Lung (tissue), 11 donors: ENCODE measurements at regions not wholly inside any gene's neighbourhood (a gene's known extent, or its start where the extent isn't known, plus 50 kb on each side); places are given as distances from the start of the nearest gene placed in this dataset.

ENCODE experiments used
- ATAC-seq: fragments of 200-7000 bp; cut with Tn5 transposase; one replicate; pipeline ENCODE4 v1.9.1; 2020; ENCODE audit warnings: moderate number of reproducible peaks; ENCODE audit not compliant: insufficient read depth, low FRiP score
- DNase-seq, 3 donors: peaks; one replicate each; pipeline ENCODE4 v3.0.0-alpha.2; 2013 to 2017
- H3K27ac ChIP-seq, 2 donors: one replicate each; pipeline ENCODE4 v1.5.1; 2013; ENCODE audit warnings: mild to moderate bottlenecking in 2 of 2, moderate library complexity in 2 of 2, control low read depth in 1 of 2, inconsistent platforms in 1 of 2, low read depth in 1 of 2, low read length in 1 of 2
- H3K27me3 ChIP-seq, 3 donors: one replicate each; pipeline ENCODE4 v1.5.1; 2013; ENCODE audit warnings: low read length in 2 of 3; ENCODE audit not compliant: control insufficient read depth in 3 of 3, insufficient read depth in 3 of 3
- H3K36me3 ChIP-seq, 4 donors: one replicate each; pipeline ENCODE4 v1.5.1; 2013; ENCODE audit warnings: low read length in 4 of 4, mild to moderate bottlenecking in 1 of 4, moderate library complexity in 1 of 4; ENCODE audit not compliant: control insufficient read depth in 4 of 4, insufficient read depth in 4 of 4
- H3K4me1 ChIP-seq, 5 donors: one replicate each; pipeline ENCODE4 v1.5.1; 2013; ENCODE audit warnings: low read length in 5 of 5, mild to moderate bottlenecking in 2 of 5, moderate library complexity in 1 of 5; ENCODE audit not compliant: control insufficient read depth in 5 of 5, insufficient read depth in 5 of 5
- H3K4me3 ChIP-seq: one replicate; pipeline ENCODE4 v1.5.1; 2013; ENCODE audit warnings: mild to moderate bottlenecking, control low read depth, moderate library complexity
- H3K9ac ChIP-seq, 2 donors: one replicate each; pipeline ENCODE4 v1.5.1; 2013; ENCODE audit warnings: low read length in 2 of 2, control low read depth in 1 of 2; ENCODE audit not compliant: insufficient read depth in 1 of 2
- H3K9me3 ChIP-seq, 4 donors: one replicate each; pipeline ENCODE4 v1.5.1; 2013; ENCODE audit warnings: low read length in 3 of 4, mild to moderate bottlenecking in 1 of 4, moderate library complexity in 1 of 4; ENCODE audit not compliant: control insufficient read depth in 4 of 4, insufficient read depth in 3 of 4
- WGBS, 2 donors: extraction: QIAGEN DNeasy Blood & Tissue Kit; methylation state at CpG; one replicate each; pipeline ENCODE4 v1.1.7; 2013; 5-methylcytosine and 5-hydroxymethylcytosine counted together
- TF ChIP-seq, protein P1 (sequence below): IDR thresholded peaks from 2 replicates; pipeline ENCODE4 v1.5.1; 2012; ENCODE audit warnings: mild to moderate bottlenecking; ENCODE audit errors: control extremely low read depth, extremely low read depth
- donor health status: control.
- donor health status: control.
- donor health status: Bipolar disorder and iron deficiency.
- donor health status: healthy.
- donor health status: DM: yes; HTN: yes; CAD: no.

GRCh38 chr2:234601213-234601612 is 104.3 kb upstream of the ARL4C start:
- Histone ChIP-seq H3K4me1 (peaks cover 0 to under 1% (median 0%) of the 10 kb centered on the region in 5 donors), H3K9ac (no peak overlapping the region), H3K27me3 (no peaks in the 10 kb centered on the region), H3K27ac (no peak overlapping the region), H3K36me3 (no peaks in the 10 kb centered on the region), H3K4me3 (no peak overlapping the region), H3K9me3 (peaks cover 0 to 1% (median 0%) of the 10 kb centered on the region in 4 donors)
- ATAC-seq (no peak), DNase-seq (no peak)
- 78 to 90% methylated on average over 5 of the region's 5 CpGs for WGBS, 2 donors
- TF ChIP-seq, protein P1, sequence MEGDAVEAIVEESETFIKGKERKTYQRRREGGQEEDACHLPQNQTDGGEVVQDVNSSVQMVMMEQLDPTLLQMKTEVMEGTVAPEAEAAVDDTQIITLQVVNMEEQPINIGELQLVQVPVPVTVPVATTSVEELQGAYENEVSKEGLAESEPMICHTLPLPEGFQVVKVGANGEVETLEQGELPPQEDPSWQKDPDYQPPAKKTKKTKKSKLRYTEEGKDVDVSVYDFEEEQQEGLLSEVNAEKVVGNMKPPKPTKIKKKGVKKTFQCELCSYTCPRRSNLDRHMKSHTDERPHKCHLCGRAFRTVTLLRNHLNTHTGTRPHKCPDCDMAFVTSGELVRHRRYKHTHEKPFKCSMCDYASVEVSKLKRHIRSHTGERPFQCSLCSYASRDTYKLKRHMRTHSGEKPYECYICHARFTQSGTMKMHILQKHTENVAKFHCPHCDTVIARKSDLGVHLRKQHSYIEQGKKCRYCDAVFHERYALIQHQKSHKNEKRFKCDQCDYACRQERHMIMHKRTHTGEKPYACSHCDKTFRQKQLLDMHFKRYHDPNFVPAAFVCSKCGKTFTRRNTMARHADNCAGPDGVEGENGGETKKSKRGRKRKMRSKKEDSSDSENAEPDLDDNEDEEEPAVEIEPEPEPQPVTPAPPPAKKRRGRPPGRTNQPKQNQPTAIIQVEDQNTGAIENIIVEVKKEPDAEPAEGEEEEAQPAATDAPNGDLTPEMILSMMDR: no peak

DNA sequence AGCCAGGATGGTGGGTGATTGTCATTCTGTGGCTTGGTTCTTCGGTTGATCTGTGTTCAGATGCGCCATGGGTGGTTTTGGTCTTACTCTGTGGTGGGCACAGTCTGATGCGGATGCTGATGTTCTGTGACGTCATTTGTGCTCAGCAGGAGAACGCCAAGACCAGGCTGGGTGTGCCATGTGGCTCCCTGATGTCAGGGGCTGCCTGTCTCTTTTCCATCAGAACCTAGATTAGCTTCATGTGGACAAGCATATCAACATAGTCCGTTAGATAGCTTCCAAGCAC is 100.6 kb upstream of the ARL4C start:
- Histone ChIP-seq H3K36me3 (no peaks in the 10 kb centered on the region), H3K9ac (no peak overlapping the region), H3K4me1 (peaks cover 0 to 2% (median 0%) of the 10 kb centered on the region in 5 donors), H3K27ac (no peak overlapping the region), H3K9me3 (peaks cover 0 to 1% (median 0%) of the 10 kb centered on the region in 4 donors), H3K4me3 (no peak overlapping the region), H3K27me3 (no peaks in the 10 kb centered on the region)
- TF ChIP-seq, protein P1: no peak
- DNase-seq (no peak), ATAC-seq (no peak)
- 91 to 93% methylated on average over 6 of the region's 6 CpGs for WGBS, 2 donors

DNA sequence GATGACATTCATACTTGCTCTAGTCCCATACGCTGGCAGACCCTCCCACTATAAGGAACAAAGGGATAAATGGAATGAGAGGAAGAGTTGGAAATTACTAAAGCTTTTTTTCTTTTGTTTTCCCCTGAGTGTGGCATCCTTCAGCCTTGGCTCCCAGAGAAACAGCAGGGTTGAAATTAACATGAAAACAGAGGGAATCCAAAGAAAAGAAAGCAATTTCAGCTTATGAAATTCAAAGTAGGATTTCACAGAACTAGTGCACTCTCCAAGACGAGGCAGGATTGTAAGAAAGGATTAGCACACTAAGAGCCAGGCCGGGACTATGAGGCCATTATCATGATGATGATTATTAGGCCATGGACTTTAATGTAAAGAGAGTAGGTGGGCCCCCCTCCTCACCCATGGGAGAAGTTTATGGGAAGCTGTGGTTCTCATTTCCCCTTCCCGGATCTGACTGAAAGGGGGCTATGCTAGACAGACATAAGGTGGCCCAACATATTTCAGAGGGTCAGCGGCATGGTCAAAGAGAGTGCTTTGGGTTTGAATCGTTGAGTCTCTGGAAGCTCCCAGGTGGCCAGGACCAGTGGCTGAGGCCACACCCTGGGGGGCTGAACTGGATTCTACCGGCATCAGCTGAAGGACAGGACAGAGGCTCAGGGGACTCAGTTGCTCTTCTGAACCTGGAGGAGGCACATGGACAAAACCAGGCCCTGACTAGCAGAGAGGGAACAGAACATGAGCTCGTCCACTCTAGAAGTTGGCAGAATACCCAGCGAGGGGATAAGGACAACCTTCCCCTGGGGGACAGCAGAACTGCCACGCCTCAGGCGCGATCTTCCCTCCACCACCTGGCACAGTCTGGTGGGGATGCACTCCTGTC is 100.1 kb upstream of the ARL4C start:
- Histone ChIP-seq H3K9ac (no peak overlapping the region), H3K4me1 (peaks cover 0 to 2% (median 0%) of the 10 kb centered on the region in 5 donors), H3K9me3 (no peaks in the 10 kb centered on the region), H3K4me3 (no peak overlapping the region), H3K36me3 (no peaks in the 10 kb centered on the region), H3K27ac (no peak overlapping the region), H3K27me3 (no peaks in the 10 kb centered on the region)
- WGBS, 2 donors: 82 to 84% methylated on average over 12 of the region's 12 CpGs
- TF ChIP-seq, protein P1: no peak
- ATAC-seq (no peak), DNase-seq (no peak)

DNA sequence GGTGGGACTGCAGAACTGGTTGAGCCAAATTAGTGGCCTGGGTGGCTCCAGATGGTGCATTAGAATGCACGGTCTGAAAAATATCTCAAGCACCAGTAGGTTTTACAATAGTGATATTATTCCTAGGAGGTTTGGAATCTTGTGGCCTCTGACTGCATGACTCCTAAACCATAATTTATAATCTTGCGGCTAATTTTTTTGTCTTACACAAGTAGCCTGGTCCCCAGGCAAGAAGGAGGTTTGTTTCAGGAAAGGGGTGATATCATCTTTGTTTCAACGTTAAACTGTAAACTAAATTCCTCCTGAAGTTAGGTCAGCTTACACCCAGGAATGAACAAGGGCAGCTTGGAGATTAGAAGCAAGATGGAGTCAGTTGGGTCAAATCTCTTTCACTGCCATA is 98.9 kb upstream of the ARL4C start:
- 71 to 83% methylated on average over 3 of the region's 3 CpGs for WGBS, 2 donors
- DNase-seq: no peak
- H3K4me3 ChIP-seq: no peak overlapping the region
- H3K27me3 ChIP-seq: no peaks in the 10 kb centered on the region
- no peaks in the 10 kb centered on the region for H3K36me3 ChIP-seq
- TF ChIP-seq, protein P1: no peak
- H3K9ac ChIP-seq: no peak overlapping the region
- peaks cover 0 to 2% (median 0%) of the 10 kb centered on the region in 5 donors for H3K4me1 ChIP-seq
- H3K27ac ChIP-seq: no peak overlapping the region
- no peaks in the 10 kb centered on the region for H3K9me3 ChIP-seq
- ATAC-seq: no peak
